RKO (cell line): ENCODE measurements at regions not wholly inside any gene's neighbourhood (a gene's known extent, or its start where the extent isn't known, plus 50 kb on each side); places are given as distances from the start of the nearest gene placed in this dataset.
"Not testable (repeated sequence)": the region's sequence is repeated elsewhere in the genome, so short reads cannot be mapped to it uniquely, and the experiment has no call there.

Source experiments
- DNase-seq: peaks from one replicate; pipeline ENCODE4 v3.0.0-alpha.2; 2016; ENCODE audit warnings: low spot score

DNA sequence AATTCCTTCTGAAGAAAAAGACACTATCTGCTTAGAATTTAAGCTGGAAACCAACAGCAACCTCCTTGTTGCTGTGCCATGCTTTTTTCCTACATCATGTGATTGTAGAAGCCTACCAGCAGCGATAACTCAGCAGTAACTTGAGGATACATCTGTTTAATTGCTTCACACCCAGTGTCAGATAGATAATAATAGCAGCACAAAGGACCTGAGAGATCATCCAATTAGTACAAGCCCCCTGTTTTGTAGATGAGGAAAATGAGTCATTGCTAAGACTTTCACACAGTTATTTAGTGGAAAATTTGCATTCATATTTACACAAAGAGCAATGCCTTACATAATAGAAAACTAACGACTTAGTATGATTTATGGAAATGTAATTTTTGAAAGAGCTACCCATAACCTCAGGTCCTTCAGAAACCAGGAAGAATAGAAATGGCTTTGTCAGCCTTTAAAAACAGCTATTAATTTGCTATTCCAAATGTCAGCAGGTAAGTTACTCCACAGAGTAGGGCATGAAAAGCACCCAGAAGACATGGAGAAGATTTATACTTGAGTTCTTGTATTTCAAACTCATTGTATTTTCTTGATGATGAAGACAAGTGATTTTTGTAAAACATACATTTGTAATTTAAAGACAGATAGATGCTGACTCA is 93.7 kb upstream of the SGCG start:
- no peak for DNase-seq

DNA sequence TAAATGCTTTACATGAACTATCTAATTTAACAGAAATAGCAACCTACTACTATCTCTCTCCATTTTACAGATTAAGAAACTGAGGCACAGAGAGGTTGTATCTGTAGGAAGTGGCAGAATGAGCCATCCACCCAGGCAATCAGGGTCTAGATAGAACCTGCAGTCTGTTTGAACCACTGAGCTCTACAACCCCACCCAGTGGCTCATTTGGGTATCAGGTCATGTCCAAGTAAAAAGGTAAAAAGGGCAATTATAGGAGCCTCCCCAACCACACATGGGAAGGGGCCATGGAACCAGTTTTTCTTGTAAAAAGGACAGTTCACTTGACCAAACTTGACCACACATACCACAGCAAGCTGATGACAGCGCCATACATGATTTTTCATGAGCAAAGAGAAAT is 92.9 kb upstream of the SGCG start:
- DNase-seq: peak; percentile 34

DNA sequence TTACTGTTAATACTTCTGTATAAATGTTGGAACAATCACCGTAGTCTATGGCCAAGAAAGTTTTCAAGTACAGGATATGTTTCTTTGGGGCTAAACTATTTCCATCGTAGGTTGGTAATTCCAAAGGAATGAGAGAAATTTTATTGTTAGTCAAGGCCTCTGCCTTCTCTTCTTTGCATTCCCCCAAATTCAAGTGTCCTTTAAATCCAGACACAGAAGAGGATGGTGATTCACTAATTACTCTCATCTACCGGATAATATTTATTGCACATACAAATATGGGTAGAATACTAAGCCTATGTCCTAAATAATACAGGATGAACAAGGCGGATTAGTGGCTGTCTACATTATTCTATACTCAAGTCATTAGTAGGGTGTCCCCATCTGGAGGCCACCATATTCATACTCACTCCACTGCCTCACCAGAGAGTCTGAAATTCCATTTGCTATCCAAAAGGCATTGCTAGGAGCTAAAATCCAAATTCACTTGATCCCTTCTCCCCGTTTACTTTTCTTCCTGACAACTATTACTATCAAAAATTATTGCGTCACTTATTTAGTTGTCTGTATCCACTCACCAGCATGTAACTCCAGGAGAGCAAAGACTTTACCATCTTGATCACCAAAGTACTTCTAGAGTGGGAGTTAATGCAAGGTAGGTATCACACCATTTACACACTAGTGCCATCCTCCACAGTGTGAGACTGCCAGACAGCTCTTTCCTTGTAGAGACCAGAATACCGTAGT is 82.4 kb upstream of the SGCG start:
- no peak for DNase-seq

DNA sequence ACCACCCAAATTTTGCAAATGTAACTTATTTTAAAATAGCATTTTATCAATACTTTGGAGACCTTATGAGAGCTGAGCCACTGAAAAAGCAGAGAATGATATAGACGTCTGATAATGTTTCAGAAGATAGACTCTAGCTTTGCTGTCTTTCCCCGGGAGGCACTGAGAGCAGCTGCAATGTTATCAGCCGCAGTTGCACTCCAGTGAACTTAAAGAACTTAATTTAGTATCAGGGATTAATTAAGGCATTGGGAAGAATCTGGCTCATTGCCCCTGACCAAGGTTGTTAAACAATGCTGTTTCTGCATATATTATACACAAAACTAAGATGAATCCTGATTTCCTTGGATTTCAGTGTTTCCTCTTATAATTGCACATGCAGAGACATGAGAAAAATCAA is 75.7 kb upstream of the SGCG start:
- DNase-seq: no peak

DNA sequence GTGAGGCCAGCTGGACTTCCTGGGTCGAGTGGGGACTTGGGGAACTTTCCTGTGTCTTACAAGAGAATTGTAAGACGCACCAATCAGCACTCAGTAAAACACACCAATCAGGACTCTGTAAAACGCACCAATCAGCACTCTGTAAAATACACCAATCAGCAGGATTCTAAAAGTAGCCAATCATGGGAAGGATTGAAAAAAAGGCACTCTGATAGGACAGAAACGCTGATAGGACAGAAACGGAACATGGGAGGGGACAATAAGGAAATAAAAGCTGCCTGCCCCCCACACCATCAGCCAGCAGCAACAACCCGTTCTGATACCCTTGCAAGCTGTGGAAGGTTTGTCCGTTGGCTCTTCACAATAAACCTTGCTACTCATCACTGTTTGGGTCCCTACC is 73.1 kb upstream of the SGCG start:
- no peak for DNase-seq

DNA sequence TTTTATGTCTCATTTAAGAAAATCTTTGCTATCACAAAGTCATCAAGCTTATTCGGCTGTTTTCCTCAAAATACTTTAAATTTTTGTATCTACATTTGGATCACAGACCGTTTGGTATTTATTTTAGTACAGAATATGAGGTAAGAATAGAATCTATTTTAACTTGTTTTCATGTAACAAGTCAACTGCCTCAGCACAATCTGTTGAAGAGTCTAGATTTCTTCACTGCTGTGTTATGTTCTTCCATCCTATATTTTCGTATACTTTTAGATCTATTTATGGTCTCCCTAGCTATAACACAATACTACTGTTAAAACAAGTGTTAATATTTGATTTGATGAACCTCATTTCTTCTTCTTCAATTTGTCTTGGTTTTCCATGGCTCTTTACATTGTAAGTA is 61.6 kb upstream of the SGCG start:
- no peak for DNase-seq

DNA sequence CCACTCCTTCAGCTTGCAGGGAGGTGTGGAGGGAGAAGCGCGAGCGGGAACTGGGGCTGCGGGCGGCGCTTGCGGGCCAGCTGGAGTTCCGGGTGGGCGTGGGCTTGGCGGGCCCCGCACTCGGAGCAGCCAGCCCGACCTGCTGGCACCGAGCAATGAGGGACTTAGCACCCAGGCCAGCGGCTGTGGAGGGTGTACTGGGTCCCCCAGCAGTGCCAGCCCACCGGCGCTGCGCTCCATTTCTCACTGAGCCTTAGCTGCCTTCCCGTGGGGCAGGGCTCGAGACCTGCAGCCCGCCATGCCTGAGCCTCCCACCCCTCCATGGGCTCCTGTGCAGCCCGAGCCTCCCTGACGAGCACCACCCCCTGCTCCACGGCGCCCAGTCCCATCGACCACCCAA is 53.2 kb upstream of the SGCG start:
- not testable (repeated sequence) for DNase-seq

DNA sequence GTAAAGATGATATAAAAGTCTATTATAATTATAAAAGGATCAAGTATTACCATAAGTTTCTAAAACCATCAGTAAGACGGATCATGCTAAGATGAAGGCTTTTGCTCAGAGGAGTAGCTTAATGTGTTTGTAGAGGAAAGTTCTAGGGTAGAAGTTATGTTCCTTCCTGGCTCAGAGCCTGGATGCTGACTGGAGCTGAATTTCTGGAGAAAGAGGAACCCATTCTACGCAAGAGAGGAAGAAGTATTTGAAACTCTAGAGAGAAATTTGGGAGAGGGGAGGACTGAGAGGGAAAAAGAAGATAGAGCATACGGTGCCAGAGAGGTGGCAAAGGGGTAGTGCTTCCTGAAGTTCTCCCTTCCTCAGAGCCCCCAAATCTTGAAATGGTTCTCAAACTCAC is 51.4 kb upstream of the SGCG start:
- no peak for DNase-seq
